Renal cortex interstitium (tissue), 11 donors: ENCODE measurements at regions not wholly inside any gene's neighbourhood (a gene's known extent, or its start where the extent isn't known, plus 50 kb on each side); places are given as distances from the start of the nearest gene placed in this dataset.
"Not testable (repeated sequence)": the region's sequence is repeated elsewhere in the genome, so short reads cannot be mapped to it uniquely, and the experiment has no call there.

Experiments
- DNase-seq, 11 donors: peaks; one replicate each; pipeline ENCODE4 v3.0.0-alpha.2; 2013; ENCODE audit warnings: low read depth in 9 of 11, low spot score in 4 of 11; ENCODE audit errors: extremely low read depth in 1 of 11

GRCh38 chr18:77421546-77421945, 171.9 kb downstream of the GALR1 start:
- not testable (repeated sequence) for DNase-seq

DNA sequence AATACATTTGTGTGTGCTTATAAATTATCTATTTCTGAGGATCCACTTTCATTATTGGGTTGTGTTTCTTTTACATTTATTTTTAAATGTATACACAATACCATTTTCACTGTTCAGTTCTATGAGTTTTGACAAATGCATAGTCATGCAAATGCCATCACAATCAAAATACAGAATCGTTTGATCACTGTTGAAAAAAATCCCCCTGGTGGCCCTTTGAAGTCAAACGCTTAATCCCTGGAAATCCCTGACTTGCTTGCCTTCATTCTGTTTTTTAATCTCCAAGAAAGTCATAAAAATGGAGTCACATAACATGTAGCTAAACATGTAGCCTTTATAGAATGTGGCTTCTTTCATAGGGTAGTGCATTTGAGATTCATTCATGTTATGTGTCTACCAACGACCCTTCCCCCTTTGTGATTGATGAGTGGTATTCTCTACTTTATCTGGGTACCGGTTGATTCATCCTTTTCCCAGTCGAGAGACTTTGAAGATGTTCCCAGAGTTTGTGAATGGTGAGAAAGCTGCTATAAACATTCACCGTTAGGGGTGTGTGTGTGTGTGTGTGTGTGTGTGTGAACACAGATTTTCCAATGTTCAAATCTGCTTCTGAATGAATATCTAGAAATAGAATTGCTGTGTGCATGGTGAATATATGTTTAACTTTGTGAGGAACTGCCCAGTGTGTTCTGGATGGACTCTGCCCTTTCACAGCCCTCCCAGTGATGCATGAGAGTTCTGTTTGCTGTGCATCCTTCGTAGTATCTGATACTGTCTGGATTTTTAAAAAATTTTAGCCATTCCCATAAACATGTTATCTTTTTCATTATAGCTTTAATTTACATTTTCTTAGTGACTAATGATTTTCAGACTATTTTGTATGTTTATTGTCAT, 173.6 kb downstream of the GALR1 start:
- no peak for DNase-seq

DNA sequence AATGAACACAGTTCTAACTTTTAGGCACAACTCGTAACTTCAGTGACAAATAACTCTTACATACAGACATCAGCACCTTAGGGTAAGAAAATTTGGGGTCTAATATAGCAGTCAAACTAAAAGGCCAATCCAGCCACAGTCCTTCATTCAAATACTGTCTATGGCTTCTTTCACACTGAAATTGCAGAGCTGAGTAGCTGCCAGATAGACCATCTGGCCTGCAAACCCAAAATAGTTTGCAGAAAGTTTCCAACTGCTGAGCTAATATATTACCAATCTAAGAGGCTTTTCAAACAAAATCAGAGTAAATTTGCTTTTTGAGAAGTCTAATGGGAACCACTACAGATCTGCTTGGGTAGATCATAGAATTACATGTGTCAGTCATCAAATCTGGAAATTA, 183.4 kb downstream of the GALR1 start:
- no peak for DNase-seq

DNA sequence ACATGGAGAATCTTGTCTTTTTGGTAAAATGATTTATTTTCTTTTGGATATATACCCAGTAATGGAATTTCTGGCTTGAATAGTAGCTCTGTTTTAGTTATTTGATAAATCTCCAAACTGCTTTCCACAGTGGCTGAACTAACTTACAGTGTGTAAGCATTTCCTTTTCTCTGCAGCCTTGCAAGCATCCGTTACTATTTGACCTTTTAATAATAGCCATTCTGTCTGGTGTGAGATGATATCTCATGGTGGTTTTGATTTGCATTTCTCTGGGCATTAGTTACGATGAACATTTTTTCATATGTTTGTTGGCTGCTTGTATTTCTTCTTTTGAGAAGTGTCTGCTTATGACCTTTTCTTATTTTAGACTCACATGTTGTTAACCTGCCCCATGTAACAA, 190.2 kb downstream of the GALR1 start:
- DNase-seq, result no peak

- DNase-seq, result no peak
Measured at GRCh38 chr18:77442393-77442792, 192.7 kb downstream of the GALR1 start.

DNA sequence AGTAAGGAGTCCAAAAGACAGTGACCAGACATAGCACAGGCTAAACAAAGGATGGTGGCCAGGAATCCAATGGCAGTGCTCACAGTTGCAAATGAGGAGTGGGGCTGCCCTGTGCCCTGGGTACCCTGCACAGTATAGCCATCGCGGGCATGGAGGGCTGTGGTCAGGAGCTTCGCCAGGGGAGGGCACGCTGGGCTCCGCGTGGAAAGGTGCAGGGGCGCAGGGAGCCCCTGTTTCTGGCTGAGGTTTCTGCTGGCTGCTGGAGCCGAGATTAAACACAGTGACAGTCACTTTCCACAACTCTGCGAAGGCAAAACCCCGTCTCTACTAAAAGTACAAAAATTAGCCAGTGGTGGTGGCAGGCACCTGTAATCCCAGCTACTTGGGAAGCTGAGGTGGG, 194.7 kb downstream of the GALR1 start:
- no peak for DNase-seq

DNA sequence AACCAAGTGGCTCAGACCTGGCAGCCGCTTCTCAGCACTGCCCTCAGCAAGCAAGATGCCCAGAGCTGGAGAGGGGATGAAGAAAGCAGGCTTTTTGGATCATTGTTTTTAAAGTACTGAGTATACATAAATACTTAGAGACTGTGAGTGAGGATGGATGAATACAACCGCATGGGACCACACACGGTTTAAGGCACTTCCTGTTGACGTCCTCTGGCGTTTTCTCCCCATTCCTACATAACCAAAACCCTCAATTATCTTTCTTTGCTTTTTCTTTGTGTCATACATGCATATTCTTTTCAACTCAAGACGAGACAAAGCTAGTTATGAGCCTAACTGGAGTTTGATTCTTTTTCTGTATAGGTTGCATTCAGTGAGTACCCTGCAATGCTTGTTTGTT, 198.4 kb downstream of the GALR1 start:
- no peak for DNase-seq

DNA sequence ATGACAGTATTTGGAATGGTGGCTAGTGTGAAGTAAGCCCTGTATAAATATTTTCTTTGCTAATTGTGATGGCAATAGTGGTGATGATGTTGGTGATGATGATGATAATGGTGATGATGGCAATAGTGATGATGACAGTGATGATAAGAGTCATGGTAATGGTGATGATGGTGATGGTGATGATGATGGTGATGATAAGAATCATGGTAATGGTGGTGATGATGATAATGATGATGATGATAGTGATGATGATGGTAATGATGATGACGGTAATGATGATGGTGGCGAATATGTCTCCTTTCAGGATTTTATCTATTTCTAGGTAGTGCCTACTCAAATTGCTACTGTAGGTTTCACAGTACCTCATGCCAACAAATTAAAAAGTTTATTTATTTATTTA, 205.4 kb downstream of the GALR1 start:
- no peak for DNase-seq

- DNase-seq, result no peak
Measured at GRCh38 chr18:77457681-77458080, 208.0 kb downstream of the GALR1 start.

- DNase-seq, result no peak
Measured at GRCh38 chr18:77461062-77461688, 211.5 kb downstream of the GALR1 start.

DNA sequence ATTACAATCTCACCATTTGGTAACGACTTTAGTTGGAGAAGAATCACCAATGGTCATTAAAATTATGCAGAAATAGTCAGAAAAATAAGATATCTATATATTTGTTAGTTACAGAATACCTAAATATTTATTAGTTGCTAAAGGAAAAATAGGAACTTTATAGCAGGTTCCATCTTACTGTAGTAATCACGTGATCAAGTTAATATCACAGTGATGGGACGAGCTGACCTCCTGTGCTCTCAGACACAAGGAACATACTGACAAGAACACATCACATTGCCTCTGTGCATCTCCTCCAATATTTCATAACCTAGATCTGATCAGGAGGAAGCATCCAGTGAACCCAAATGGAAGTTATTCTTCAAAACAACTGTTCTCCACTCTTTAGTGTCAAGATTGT, 215.3 kb downstream of the GALR1 start:
- no peak for DNase-seq

GRCh38 chr18:77466890-77467289, 217.2 kb downstream of the GALR1 start:
- DNase-seq, result no peak

- no peak for DNase-seq
Measured at GRCh38 chr18:77469131-77469530, 219.5 kb downstream of the GALR1 start.

DNA sequence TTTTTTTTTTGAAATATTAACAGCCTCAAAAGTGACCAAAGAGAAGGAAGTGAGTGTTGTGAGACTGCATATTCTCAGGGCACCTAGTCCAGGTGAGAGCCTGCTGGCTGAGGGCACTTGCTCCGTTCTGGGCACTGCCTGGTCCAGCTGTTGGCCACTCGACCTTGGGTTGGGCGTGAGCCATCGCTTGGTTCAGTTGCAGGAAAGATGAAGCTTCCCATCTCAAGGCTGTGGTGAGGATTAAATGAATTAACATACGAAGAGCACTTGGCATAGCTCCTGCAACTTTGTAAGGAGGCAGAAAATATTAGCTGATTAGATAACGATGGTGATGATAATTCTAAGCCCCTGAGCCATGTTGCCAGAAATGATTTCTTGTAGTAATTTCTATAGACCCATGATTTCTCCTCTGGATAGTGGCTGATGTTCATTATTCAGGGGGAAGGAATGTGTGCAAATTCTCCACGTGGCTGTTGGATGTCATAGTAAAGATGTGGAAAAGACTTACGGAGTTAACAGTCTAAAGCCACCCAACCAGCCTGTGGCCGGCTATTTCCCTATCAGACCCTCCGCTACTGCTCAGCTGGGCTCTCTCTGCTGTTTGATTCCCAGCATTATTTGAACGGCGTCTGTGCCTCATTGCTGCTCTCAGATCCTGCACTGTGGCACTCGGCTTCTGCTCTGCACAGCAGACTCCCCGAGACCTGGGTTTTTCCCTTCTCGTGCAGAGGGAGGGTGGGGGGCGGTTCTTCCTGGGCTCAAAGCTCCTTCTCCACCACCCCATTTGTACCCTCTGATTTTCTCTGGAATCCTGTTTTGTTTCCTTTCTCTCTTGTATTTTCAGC, 221.1 kb downstream of the GALR1 start:
- no peak for DNase-seq

DNA sequence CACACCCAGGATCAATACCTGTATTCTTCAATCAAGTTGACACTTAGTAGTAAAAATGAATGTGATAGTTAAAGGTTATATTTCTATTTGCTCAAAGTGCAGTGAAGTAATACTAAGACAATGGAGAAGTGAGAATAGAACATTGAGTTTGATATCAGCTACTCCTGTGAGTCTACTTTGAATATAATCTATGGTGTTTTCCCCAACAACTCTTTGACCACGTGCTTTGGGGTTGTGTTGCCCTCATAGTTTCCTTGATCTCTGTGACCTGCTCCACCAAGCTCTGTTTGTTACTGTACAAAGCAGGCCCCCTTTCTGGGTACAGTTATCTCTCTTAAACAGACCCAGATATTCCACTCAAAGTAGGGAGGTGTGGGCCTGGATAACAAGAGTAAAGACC, 222.9 kb downstream of the GALR1 start:
- DNase-seq, result no peak

DNA sequence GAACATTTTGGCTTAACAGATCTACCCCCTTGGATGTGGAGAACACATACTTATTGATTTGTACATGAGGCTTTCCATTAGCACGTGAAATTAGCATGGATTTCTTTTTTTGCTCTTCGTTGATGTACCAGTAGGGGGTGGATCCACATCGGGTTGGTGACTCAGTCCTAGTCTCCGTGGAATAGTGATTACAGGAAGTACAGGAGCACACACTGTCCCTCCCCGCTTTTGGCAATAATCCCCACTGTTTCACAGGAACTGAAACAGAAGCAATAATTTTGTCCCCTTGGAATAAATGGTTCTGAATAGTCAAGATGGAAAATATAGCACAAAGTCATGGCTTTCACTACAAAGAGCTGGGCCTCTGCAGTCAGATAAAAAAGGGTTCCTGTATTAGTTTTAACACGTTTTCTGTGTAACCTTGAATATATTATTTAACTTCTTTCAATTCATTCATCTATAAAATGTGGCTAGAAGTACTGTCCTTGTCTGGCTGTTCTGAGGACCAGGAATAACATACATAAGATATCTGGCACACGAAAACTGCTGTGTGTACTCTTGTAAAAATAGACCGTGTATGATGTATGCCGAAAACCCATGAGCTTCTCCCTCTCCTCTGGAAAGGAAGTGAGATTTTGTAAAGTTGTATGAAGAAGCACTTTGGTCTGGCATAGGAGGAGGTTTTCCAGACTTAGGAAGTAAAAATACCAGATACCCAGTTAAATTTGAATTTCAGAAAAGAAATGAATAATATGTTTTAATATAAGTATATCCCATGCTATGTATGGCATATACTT, 229.2 kb downstream of the GALR1 start:
- no peak for DNase-seq

GRCh38 chr18:77481541-77481940, 231.9 kb downstream of the GALR1 start:
- DNase-seq, result no peak

- no peak for DNase-seq
Measured at GRCh38 chr18:77482190-77483085, 232.8 kb downstream of the GALR1 start.
